ENCODE measurements at regions not wholly inside any gene's neighbourhood (a gene's known extent, or its start where the extent isn't known, plus 50 kb on each side); places are given as distances from the start of the nearest gene placed in this dataset.

DNA sequence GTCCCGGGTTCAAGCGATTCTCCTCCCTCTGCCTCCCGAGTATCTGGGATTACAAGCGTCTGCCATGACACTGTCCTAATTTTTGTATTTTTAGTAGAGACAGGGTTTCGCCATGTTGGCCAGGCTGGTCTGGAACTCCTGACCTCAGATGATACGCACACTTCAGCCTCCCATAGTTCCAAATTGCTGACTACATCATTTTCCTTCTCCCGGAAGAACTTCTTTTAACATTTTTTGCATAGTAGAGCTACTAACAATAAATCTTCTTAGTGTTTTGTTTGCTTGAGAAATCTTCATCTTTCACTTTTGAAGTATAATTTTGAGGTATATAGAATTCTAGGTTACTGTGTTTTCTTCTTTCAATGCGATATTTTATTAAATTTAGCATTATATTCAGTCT, 1415.1 kb upstream of the RAG2 start:
- intact Hi-C loops (cut with DNase I): no loop called here
- 90 to 94% (median 91%) methylated on average over 8 of the region's 8 CpGs for WGBS, 3 donors
- H3K27me3 ChIP-seq: no peaks in the 10 kb centered on the region
- no peaks in the 10 kb centered on the region for H3K9me3 ChIP-seq
- no peak overlapping the region for H3K4me3 ChIP-seq
- TF ChIP-seq, protein P1, sequence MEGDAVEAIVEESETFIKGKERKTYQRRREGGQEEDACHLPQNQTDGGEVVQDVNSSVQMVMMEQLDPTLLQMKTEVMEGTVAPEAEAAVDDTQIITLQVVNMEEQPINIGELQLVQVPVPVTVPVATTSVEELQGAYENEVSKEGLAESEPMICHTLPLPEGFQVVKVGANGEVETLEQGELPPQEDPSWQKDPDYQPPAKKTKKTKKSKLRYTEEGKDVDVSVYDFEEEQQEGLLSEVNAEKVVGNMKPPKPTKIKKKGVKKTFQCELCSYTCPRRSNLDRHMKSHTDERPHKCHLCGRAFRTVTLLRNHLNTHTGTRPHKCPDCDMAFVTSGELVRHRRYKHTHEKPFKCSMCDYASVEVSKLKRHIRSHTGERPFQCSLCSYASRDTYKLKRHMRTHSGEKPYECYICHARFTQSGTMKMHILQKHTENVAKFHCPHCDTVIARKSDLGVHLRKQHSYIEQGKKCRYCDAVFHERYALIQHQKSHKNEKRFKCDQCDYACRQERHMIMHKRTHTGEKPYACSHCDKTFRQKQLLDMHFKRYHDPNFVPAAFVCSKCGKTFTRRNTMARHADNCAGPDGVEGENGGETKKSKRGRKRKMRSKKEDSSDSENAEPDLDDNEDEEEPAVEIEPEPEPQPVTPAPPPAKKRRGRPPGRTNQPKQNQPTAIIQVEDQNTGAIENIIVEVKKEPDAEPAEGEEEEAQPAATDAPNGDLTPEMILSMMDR (IDR thresholded peaks at IDR 0.05): no peak
- TF ChIP-seq EP300 (IDR thresholded peaks at IDR 0.05) (no peak), POLR2A (IDR thresholded peaks at IDR 0.05) (no peak)
- H3K36me3 ChIP-seq: no peaks in the 10 kb centered on the region
- no peaks in the 10 kb centered on the region for H3K4me1 ChIP-seq (ENCODE audit: insufficient read depth)
- no peak for DNase-seq
- no peak overlapping the region for H3K27ac ChIP-seq

DNA sequence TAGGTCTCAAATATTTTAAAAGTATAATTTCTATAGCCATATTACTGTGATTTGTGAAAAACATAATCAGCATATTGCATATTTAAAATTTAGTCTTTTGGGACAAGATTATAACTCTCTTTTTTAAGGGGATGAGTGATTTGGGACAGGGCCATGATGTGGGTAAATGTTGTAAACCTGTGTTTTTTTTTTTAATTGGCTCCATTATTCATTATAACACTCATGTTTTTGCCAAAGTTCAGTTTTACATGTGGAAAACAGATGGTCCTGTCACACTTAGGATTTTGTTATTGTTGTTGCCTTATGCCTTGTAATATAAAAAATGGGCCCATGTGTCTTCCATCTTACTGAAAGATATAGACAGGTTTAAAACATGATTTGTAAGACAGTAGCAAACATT, 1413.5 kb upstream of the RAG2 start:
- H3K36me3 ChIP-seq: no peaks in the 10 kb centered on the region
- no peak overlapping the region for H3K27ac ChIP-seq
- no peak overlapping the region for H3K4me3 ChIP-seq
- no peaks in the 10 kb centered on the region for H3K4me1 ChIP-seq (ENCODE audit: insufficient read depth)
- no peak for DNase-seq
- no peaks in the 10 kb centered on the region for H3K9me3 ChIP-seq
- TF ChIP-seq POLR2A (IDR thresholded peaks at IDR 0.05) (no peak), EP300 (IDR thresholded peaks at IDR 0.05) (no peak)
- TF ChIP-seq, protein P1 (IDR thresholded peaks at IDR 0.05): no peak
- intact Hi-C loops (cut with DNase I): no loop called here
- no peaks in the 10 kb centered on the region for H3K27me3 ChIP-seq

DNA sequence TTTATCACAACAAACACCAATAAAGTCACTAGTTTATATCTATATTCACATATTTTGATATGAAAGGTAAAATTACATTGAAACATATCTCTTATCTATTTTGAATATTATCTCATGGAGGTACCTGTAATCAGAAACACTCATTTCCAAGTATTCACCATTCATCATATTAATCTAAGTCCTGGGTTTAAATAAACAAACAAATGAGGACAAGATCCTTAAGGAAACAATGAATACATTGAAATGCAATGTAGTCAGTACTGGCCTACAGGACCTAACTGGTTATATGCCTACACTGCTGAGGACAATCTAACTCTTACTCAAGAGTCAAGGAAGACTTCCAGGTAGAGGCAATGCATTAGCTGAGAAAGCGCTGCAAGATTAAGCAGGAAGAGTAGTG, 1411.9 kb upstream of the RAG2 start:
- no peak overlapping the region for H3K27ac ChIP-seq
- no peak for TF ChIP-seq EP300 (IDR thresholded peaks at IDR 0.05)
- TF ChIP-seq POLR2A (IDR thresholded peaks at IDR 0.05): no peak
- TF ChIP-seq, protein P1 (IDR thresholded peaks at IDR 0.05): no peak
- H3K4me1 ChIP-seq (ENCODE audit: insufficient read depth): no peaks in the 10 kb centered on the region
- H3K27me3 ChIP-seq: no peaks in the 10 kb centered on the region
- intact Hi-C loops (cut with DNase I): no loop called here
- no peaks in the 10 kb centered on the region for H3K36me3 ChIP-seq
- no peak for DNase-seq
- H3K4me3 ChIP-seq: no peak overlapping the region
- no peaks in the 10 kb centered on the region for H3K9me3 ChIP-seq
- 93 to 97% (median 93%) methylated on average over 1 of the region's 1 CpG for WGBS, 3 donors

GRCh38 chr11:38006466-38006865, 1408.4 kb upstream of the RAG2 start:
- H3K36me3 ChIP-seq: no peaks in the 10 kb centered on the region
- H3K4me3 ChIP-seq: no peak overlapping the region
- no peaks in the 10 kb centered on the region for H3K4me1 ChIP-seq (ENCODE audit: insufficient read depth)
- intact Hi-C loops (cut with DNase I): no loop called here
- H3K27ac ChIP-seq: no peak overlapping the region
- DNase-seq: no peak
- no peaks in the 10 kb centered on the region for H3K9me3 ChIP-seq
- H3K27me3 ChIP-seq: no peaks in the 10 kb centered on the region
- TF ChIP-seq, protein P1 (IDR thresholded peaks at IDR 0.05): no peak
- TF ChIP-seq EP300 (IDR thresholded peaks at IDR 0.05): no peak

GRCh38 chr11:38005597-38005996, 1407.6 kb upstream of the RAG2 start:
- no peaks in the 10 kb centered on the region for H3K4me1 ChIP-seq (ENCODE audit: insufficient read depth)
- intact Hi-C loops (cut with DNase I): no loop called here
- H3K9me3 ChIP-seq: no peaks in the 10 kb centered on the region
- no peaks in the 10 kb centered on the region for H3K36me3 ChIP-seq
- H3K27ac ChIP-seq: no peak overlapping the region
- no peak for DNase-seq
- H3K4me3 ChIP-seq: no peak overlapping the region
- no peak for TF ChIP-seq EP300 (IDR thresholded peaks at IDR 0.05)
- no peaks in the 10 kb centered on the region for H3K27me3 ChIP-seq
- 4 to 12% (median 6%) methylated on average over 2 of the region's 2 CpGs for WGBS, 3 donors

All from ovary (tissue), 7 donors.